H9 (cell line): ENCODE measurements at regions not wholly inside any gene's neighbourhood (a gene's known extent, or its start where the extent isn't known, plus 50 kb on each side); places are given as distances from the start of the nearest gene placed in this dataset.

Experiments used
- DNase-seq: peaks from one replicate; pipeline ENCODE4 v3.0.0-alpha.2; 2017
- H2AFZ ChIP-seq: one replicate; pipeline ENCODE4 v1.6.1; 2013; ENCODE audit warnings: mild to moderate bottlenecking, low read length, control low read depth, moderate library complexity
- H2AK5ac ChIP-seq: 2 replicates; pipeline ENCODE4 v1.6.1; 2013; ENCODE audit warnings: low read length, control low read depth, mixed read lengths; ENCODE audit not compliant: insufficient read length
- H2BK120ac ChIP-seq: one replicate; pipeline ENCODE4 v1.6.1; 2013; ENCODE audit warnings: low read depth, mild to moderate bottlenecking, low read length, control low read depth, inconsistent platforms; ENCODE audit not compliant: poor library complexity, severe bottlenecking
- H2BK12ac ChIP-seq: 2 replicates; pipeline ENCODE4 v1.6.1; 2013; ENCODE audit warnings: low read length, control low read depth, mixed read lengths, low read depth; ENCODE audit not compliant: insufficient read length
- H2BK15ac ChIP-seq: 2 replicates; pipeline ENCODE4 v1.6.1; 2013; ENCODE audit warnings: low read depth, low read length, control low read depth
- H2BK20ac ChIP-seq: one replicate; pipeline ENCODE4 v1.6.1; 2013; ENCODE audit warnings: low read depth, mild to moderate bottlenecking, low read length, control low read depth, inconsistent platforms; ENCODE audit not compliant: poor library complexity, severe bottlenecking
- H2BK5ac ChIP-seq: 2 replicates; pipeline ENCODE4 v1.6.1; 2013; ENCODE audit warnings: low read length, control low read depth, mixed read lengths; ENCODE audit not compliant: insufficient read length
- H3K14ac ChIP-seq: 2 replicates; pipeline ENCODE4 v1.6.1; 2013; ENCODE audit warnings: low read length, control low read depth; ENCODE audit not compliant: insufficient read depth
- H3K18ac ChIP-seq: 2 replicates; pipeline ENCODE4 v1.6.1; 2013; ENCODE audit warnings: low read depth, mild to moderate bottlenecking, mixed read lengths, low read length, control low read depth; ENCODE audit not compliant: insufficient read length
- H3K23ac ChIP-seq: 2 replicates; pipeline ENCODE4 v1.6.1; 2013; ENCODE audit warnings: low read length, control low read depth, mixed read lengths, low read depth; ENCODE audit not compliant: insufficient read length
- H3K23me2 ChIP-seq: 2 replicates; pipeline ENCODE4 v1.6.1; 2013; ENCODE audit warnings: low read depth, mild to moderate bottlenecking, mixed read lengths, low read length, control low read depth; ENCODE audit not compliant: insufficient read length, poor library complexity, severe bottlenecking
- H3K27ac ChIP-seq: 2 replicates; pipeline ENCODE4 v1.5.1; 2013; ENCODE audit warnings: low read length, control low read depth, mixed read lengths, low read depth; ENCODE audit not compliant: insufficient read length
- H3K27me3 ChIP-seq: 2 replicates; pipeline ENCODE4 v1.6.1; 2013; ENCODE audit warnings: low read length, control low read depth, inconsistent platforms; ENCODE audit not compliant: insufficient read depth
- H3K4ac ChIP-seq: 2 replicates; pipeline ENCODE4 v1.6.1; 2013; ENCODE audit warnings: low read depth, mild to moderate bottlenecking, control low read depth, inconsistent platforms, low read length, moderate library complexity
- H3K4me1 ChIP-seq: 2 replicates; pipeline ENCODE4 v1.6.1; 2013; ENCODE audit warnings: low read length, control low read depth, inconsistent platforms; ENCODE audit not compliant: insufficient read depth
- H3K4me2 ChIP-seq: 2 replicates; pipeline ENCODE4 v1.6.1; 2013; ENCODE audit warnings: low read length, control low read depth, mixed read lengths; ENCODE audit not compliant: insufficient read length, insufficient read depth
- H3K56ac ChIP-seq: 2 replicates; pipeline ENCODE4 v1.6.1; 2013; ENCODE audit warnings: low read depth, mild to moderate bottlenecking, mixed read lengths, low read length, control low read depth; ENCODE audit not compliant: insufficient read length
- H3K79me1 ChIP-seq: 2 replicates; pipeline ENCODE4 v1.6.1; 2013; ENCODE audit warnings: low read depth, mild to moderate bottlenecking, moderate library complexity, low read length, control low read depth, inconsistent platforms; ENCODE audit not compliant: insufficient read depth, poor library complexity, severe bottlenecking
- H3K79me2 ChIP-seq: 2 replicates; pipeline ENCODE4 v1.6.1; 2013; ENCODE audit warnings: low read length, control low read depth, inconsistent platforms; ENCODE audit not compliant: insufficient read depth
- H3K9ac ChIP-seq: 2 replicates; pipeline ENCODE4 v1.6.1; 2013; ENCODE audit warnings: low read length, control low read depth, mixed read lengths; ENCODE audit not compliant: insufficient read length; ENCODE audit errors: extremely low read depth
- H3K9me3 ChIP-seq: one replicate; pipeline ENCODE4 v1.6.1; 2013; ENCODE audit warnings: low read depth, low read length, inconsistent platforms; ENCODE audit not compliant: control insufficient read depth
- H3T11ph ChIP-seq: one replicate; pipeline ENCODE4 v1.6.1; 2013; ENCODE audit warnings: mild to moderate bottlenecking, low read length, control low read depth, inconsistent platforms
- H4K20me1 ChIP-seq: one replicate; pipeline ENCODE4 v1.6.1; 2013; ENCODE audit not compliant: control insufficient read depth, insufficient read length, insufficient read depth
- H4K5ac ChIP-seq: 2 replicates; pipeline ENCODE4 v1.6.1; 2013; ENCODE audit warnings: low read depth, mild to moderate bottlenecking, mixed read lengths, low read length, control low read depth; ENCODE audit not compliant: insufficient read length
- H4K8ac ChIP-seq: replicated peaks from 2 replicates; pipeline ENCODE4 v1.6.1; 2013; ENCODE audit warnings: low read length, control low read depth, mixed read lengths, low read depth; ENCODE audit not compliant: insufficient read length
- H4K91ac ChIP-seq: 2 replicates; pipeline ENCODE4 v1.6.1; 2013; ENCODE audit warnings: low read depth, mild to moderate bottlenecking, moderate library complexity, mixed read lengths, low read length, control low read depth; ENCODE audit not compliant: insufficient read length
- H3K27ac Mint-ChIP-seq, 3 experiments: 2 replicates in 2 of 3; 3 replicates in 1 of 3; pipeline ENCODE4 v1.8.0; 2020 to 2021; ENCODE audit warnings: mixed read lengths in 3 of 3, mild to moderate bottlenecking in 1 of 3, moderate library complexity in 1 of 3
- H3K27me3 Mint-ChIP-seq: 2 replicates; pipeline ENCODE4 v1.8.0; 2021; ENCODE audit warnings: low read depth, mild to moderate bottlenecking, moderate library complexity, mixed read lengths
- H3K36me3 Mint-ChIP-seq, 3 experiments: 2 replicates in 2 of 3; 3 replicates in 1 of 3; pipeline ENCODE4 v1.8.0; 2020 to 2021; ENCODE audit warnings: low read depth in 3 of 3, mixed read lengths in 3 of 3; ENCODE audit not compliant: insufficient read depth in 1 of 3
- H3K4me1 Mint-ChIP-seq, 2 experiments: 2 replicates each; pipeline ENCODE4 v1.8.0; 2020; ENCODE audit warnings: mixed read lengths in 2 of 2
- H3K4me3 Mint-ChIP-seq, 2 experiments: 2 replicates in 1 of 2; 3 replicates in 1 of 2; pipeline ENCODE4 v1.8.0; 2020 to 2021; ENCODE audit warnings: mild to moderate bottlenecking in 2 of 2, mixed read lengths in 2 of 2, moderate library complexity in 1 of 2
- H3K9me3 Mint-ChIP-seq, 2 experiments: 2 replicates in 1 of 2; 3 replicates in 1 of 2; pipeline ENCODE4 v1.8.0; 2020; ENCODE audit warnings: mild to moderate bottlenecking in 2 of 2, mixed read lengths in 2 of 2, moderate library complexity in 1 of 2
- CTCF ChIP-seq: fragments of 200-600 bp; sonication (generic); conservative IDR thresholded peaks from 3 replicates; pipeline ENCODE4 v1.8.0; 2021; ENCODE audit warnings: antibody characterized with exemption, mild to moderate bottlenecking
- WGBS: extraction: QIAGEN DNeasy Blood & Tissue Kit; methylation state at CpG from one replicate; pipeline ENCODE4 v1.1.7; 2013; ENCODE audit warnings: missing lambda C conversion rate, low lambda C conversion rate, mixed read lengths; ENCODE audit not compliant: insufficient read length; ENCODE audit errors: extremely low coverage; 5-methylcytosine and 5-hydroxymethylcytosine counted together

- Histone ChIP-seq H3K9me3 (no peaks in the 10 kb centered on the region), H3K23ac (no peak overlapping the region), H3K14ac (no peak overlapping the region; the same call in 1 of the 2 replicates), H3K4me2 (no peak overlapping the region), H3T11ph (no peak overlapping the region), H2BK120ac (no peak overlapping the region), H2BK12ac (no peak overlapping the region), H2BK5ac (no peak overlapping the region), H3K79me2 (no peaks in the 10 kb centered on the region), H3K18ac (no peak overlapping the region), H3K23me2 (no peaks in the 10 kb centered on the region), H3K56ac (no peak overlapping the region), H4K8ac (no peak overlapping the region), H3K9ac (no peak overlapping the region), H3K79me1 (no peaks in the 10 kb centered on the region), H2AFZ (no peak overlapping the region), H4K91ac (no peak overlapping the region), H4K20me1 (no peaks in the 10 kb centered on the region), H3K4me1 (no peaks in the 10 kb centered on the region), H3K4ac (no peak overlapping the region), H3K27me3 (no peaks in the 10 kb centered on the region), H2AK5ac (no peak overlapping the region), H2BK20ac (no peak overlapping the region), H4K5ac (no peak overlapping the region), H3K27ac (no peak overlapping the region), H2BK15ac (no peak overlapping the region)
- no peak for TF ChIP-seq CTCF
- Mint-ChIP-seq H3K27me3 (no peaks in the 10 kb centered on the region; the same call in 1 of the 2 replicates), H3K27ac (no peak overlapping the region), H3K36me3 (no peaks in the 10 kb centered on the region; a peak in 1 of 7 replicates), H3K4me3 (no peak overlapping the region), H3K9me3 (no peaks in the 10 kb centered on the region; a peak in 2 of 5 replicates), H3K4me1 (no peaks in the 10 kb centered on the region)
- no peak for DNase-seq
- WGBS = no CpG with 5 or more reads among the region's 29 CpGs
These were observed 181.0 kb upstream of the SALL3 start for GRCh38 chr18:78798402-78799175.
